H1 (cell line): ENCODE measurements at regions not wholly inside any gene's neighbourhood (a gene's known extent, or its start where the extent isn't known, plus 50 kb on each side); places are given as distances from the start of the nearest gene placed in this dataset.

Source experiments
- CTCF ChIA-PET: fragments of 300-600 bp; sonication (Branson Sonifier 250); formaldehyde crosslinking; loops from one replicate; lab custom pipeline; 2021; ENCODE audit not compliant: partially characterized antibody; lab: Charles Lee
- POLR2A ChIA-PET: fragments of 300-600 bp; sonication (Branson Sonifier 250); formaldehyde crosslinking; loops from one replicate; lab custom pipeline; 2021; ENCODE audit warnings: inconsistent platforms; ENCODE audit not compliant: partially characterized antibody; lab: Charles Lee
- DNase-seq, 2 experiments: peaks; one replicate each; pipeline versions ENCODE4 v3.0.0 to v3.0.0-alpha.2; 2010 to 2022; ENCODE audit warnings: low spot score in 2 of 2, low read depth in 1 of 2, mixed read lengths in 1 of 2
- FAIRE-seq: peaks from 2 replicates; lab custom pipeline; 2011; peaks lifted over from hg19 to GRCh38; lab: Jason Lieb, UNC
- H2AFZ ChIP-seq: 2 replicates; pipeline ENCODE4 v1.8.1; 2012; ENCODE audit warnings: low read length, inconsistent platforms
- H2AK5ac ChIP-seq: 2 replicates; pipeline ENCODE4 v1.6.1; 2013; ENCODE audit warnings: low read depth, low read length
- H2BK120ac ChIP-seq: replicated peaks from 2 replicates; pipeline ENCODE3; 2013; ENCODE audit warnings: low read depth, low read length, inconsistent platforms
- H2BK12ac ChIP-seq: 2 replicates; pipeline ENCODE4 v1.6.1; 2013; ENCODE audit warnings: low read depth, low read length
- H2BK15ac ChIP-seq: 2 replicates; pipeline ENCODE4 v1.6.1; 2013; ENCODE audit warnings: low read length
- H2BK20ac ChIP-seq: 2 replicates; pipeline ENCODE4 v1.6.1; 2013; ENCODE audit warnings: low read length
- H2BK5ac ChIP-seq: 2 replicates; pipeline ENCODE4 v1.6.1; 2013; ENCODE audit warnings: low read depth, low read length
- H3K14ac ChIP-seq: 2 replicates; pipeline ENCODE4 v1.6.1; 2013; ENCODE audit warnings: inconsistent platforms; ENCODE audit not compliant: insufficient read length
- H3K18ac ChIP-seq: 2 replicates; pipeline ENCODE4 v1.6.1; 2013; ENCODE audit warnings: low read length; ENCODE audit errors: extremely low read depth
- H3K23ac ChIP-seq: 2 replicates; pipeline ENCODE4 v1.6.1; 2013; ENCODE audit warnings: inconsistent platforms; ENCODE audit not compliant: insufficient read length
- H3K23me2 ChIP-seq: 2 replicates; pipeline ENCODE4 v1.6.1; 2013; ENCODE audit warnings: low read depth, low read length
- H3K27ac ChIP-seq: 2 replicates; pipeline ENCODE4 v1.6.1; 2011; ENCODE audit warnings: low read depth, low read length, inconsistent platforms
- H3K27me3 ChIP-seq, 4 experiments: replicated peaks in 1 of 4; 1 replicate in 1 of 4; 2 replicates in 3 of 4; pipeline versions ENCODE4 v1.6.1 to v1.8.1; 2011 to 2013; ENCODE audit warnings: low read length in 3 of 4, mild to moderate bottlenecking in 3 of 4, inconsistent platforms in 2 of 4, mixed read lengths in 2 of 4, moderate library complexity in 1 of 4; ENCODE audit not compliant: control insufficient read depth in 3 of 4, insufficient read depth in 3 of 4; ENCODE audit errors: extremely low read depth in 1 of 4
- H3K36me3 ChIP-seq, 4 experiments: 2 replicates each; pipeline versions ENCODE4 v1.6.1 to v1.8.1; 2011 to 2013; ENCODE audit warnings: mild to moderate bottlenecking in 4 of 4, low read length in 3 of 4, moderate library complexity in 2 of 4, control low read depth in 1 of 4, inconsistent platforms in 1 of 4; ENCODE audit not compliant: insufficient read depth in 4 of 4, control insufficient read depth in 2 of 4
- H3K4ac ChIP-seq: replicated peaks from 2 replicates; pipeline ENCODE3; 2013; ENCODE audit warnings: low read length, low read depth, mixed read lengths, inconsistent platforms; ENCODE audit not compliant: insufficient read length
- H3K4me1 ChIP-seq, 4 experiments: replicated peaks in 1 of 4; 1 replicate in 1 of 4; 2 replicates in 3 of 4; pipeline versions ENCODE4 v1.6.1 to v1.8.1; 2011 to 2013; ENCODE audit warnings: low read length in 3 of 4, inconsistent platforms in 2 of 4, mixed read lengths in 1 of 4; ENCODE audit not compliant: insufficient read depth in 4 of 4, control insufficient read depth in 3 of 4
- H3K4me2 ChIP-seq, 2 experiments: 2 replicates each; pipeline versions ENCODE4 v1.6.1 to v1.8.1; 2011 to 2013; ENCODE audit warnings: low read depth in 2 of 2, low read length in 2 of 2, control low read depth in 1 of 2, inconsistent platforms in 1 of 2, mild to moderate bottlenecking in 1 of 2; ENCODE audit not compliant: insufficient read depth in 1 of 2
- H3K4me3 ChIP-seq, 4 experiments: fragments of 200-600, 300-600 bp in 1 of 4; sonication (generic), shearing (Covaris generic), sonication (Bioruptor Twin) in 1 of 4; 2 replicates each; pipeline versions ENCODE4 v1.5.1 to v1.8.1; 2011 to 2016; ENCODE audit warnings: low read length in 4 of 4, low read depth in 3 of 4, control low read depth in 2 of 4, inconsistent platforms in 2 of 4, mild to moderate bottlenecking in 2 of 4, mixed read lengths in 1 of 4, moderate library complexity in 1 of 4; ENCODE audit not compliant: insufficient read depth in 2 of 4; ENCODE audit errors: extremely low read depth in 1 of 4
- H3K56ac ChIP-seq: replicated peaks from 2 replicates; pipeline ENCODE3; 2013; ENCODE audit warnings: low read depth, mild to moderate bottlenecking, mixed read lengths, low read length, inconsistent platforms; ENCODE audit not compliant: insufficient read length
- H3K79me1 ChIP-seq: 2 replicates; pipeline ENCODE4 v1.6.1; 2013; ENCODE audit warnings: low read depth, low read length, control low read depth
- H3K79me2 ChIP-seq, 2 experiments: 2 replicates each; pipeline versions ENCODE4 v1.6.1 to v1.8.1; 2012 to 2013; ENCODE audit warnings: low read length in 2 of 2, mild to moderate bottlenecking in 2 of 2, inconsistent platforms in 1 of 2; ENCODE audit not compliant: insufficient read depth in 2 of 2, control insufficient read depth in 1 of 2
- H3K9ac ChIP-seq, 4 experiments: replicated peaks in 1 of 4; 1 replicate in 1 of 4; 2 replicates in 3 of 4; pipeline versions ENCODE4 v1.6.1 to v1.8.1; 2011 to 2013; ENCODE audit warnings: low read depth in 3 of 4, low read length in 3 of 4, control low read depth in 2 of 4, mild to moderate bottlenecking in 2 of 4, moderate library complexity in 2 of 4, inconsistent platforms in 1 of 4; ENCODE audit errors: extremely low read depth in 1 of 4
- H3K9me3 ChIP-seq, 2 experiments: 2 replicates each; pipeline versions ENCODE4 v1.6.1 to v1.8.1; 2012 to 2013; ENCODE audit warnings: mild to moderate bottlenecking in 2 of 2, moderate library complexity in 2 of 2, control low read depth in 1 of 2, inconsistent platforms in 1 of 2, low read depth in 1 of 2, low read length in 1 of 2, mixed read lengths in 1 of 2; ENCODE audit not compliant: insufficient read depth in 2 of 2
- H4K20me1 ChIP-seq, 2 experiments: replicated peaks in 1 of 2; 2 replicates each; pipeline versions ENCODE3 to v1.8.1; 2011 to 2013; ENCODE audit warnings: inconsistent platforms in 2 of 2, low read length in 2 of 2, mild to moderate bottlenecking in 1 of 2; ENCODE audit not compliant: insufficient read depth in 2 of 2, control insufficient read depth in 1 of 2
- H4K5ac ChIP-seq: 2 replicates; pipeline ENCODE4 v1.6.1; 2013; ENCODE audit warnings: low read length, low read depth, mixed read lengths, inconsistent platforms; ENCODE audit not compliant: insufficient read length
- H4K8ac ChIP-seq: 2 replicates; pipeline ENCODE4 v1.8.0; 2013; ENCODE audit warnings: mild to moderate bottlenecking, moderate library complexity, low read length, inconsistent platforms; ENCODE audit not compliant: insufficient read depth; ENCODE audit errors: extremely low read depth
- H4K91ac ChIP-seq: replicated peaks from 2 replicates; pipeline ENCODE3; 2013; ENCODE audit warnings: low read length, mixed read lengths, inconsistent platforms; ENCODE audit not compliant: insufficient read length
- ATF2 ChIP-seq: IDR thresholded peaks from 2 replicates; pipeline ENCODE4 v1.6.1; 2012; ENCODE audit warnings: low read length, inconsistent platforms
- NANOG ChIP-seq: IDR thresholded peaks from 2 replicates; pipeline ENCODE4 v1.6.1; 2011; ENCODE audit warnings: low read length, low read depth, mild to moderate bottlenecking, inconsistent platforms; ENCODE audit not compliant: insufficient read depth, poor library complexity, severe bottlenecking
- TAF7 ChIP-seq: optimal IDR thresholded peaks from 2 replicates; pipeline ENCODE3; 2011; ENCODE audit warnings: low read depth, mild to moderate bottlenecking, inconsistent platforms, low read length, moderate library complexity, borderline replicate concordance
- USF2 ChIP-seq: IDR thresholded peaks from 2 replicates; pipeline ENCODE4 v1.6.1; 2011; ENCODE audit warnings: low read length, improper control_type of control experiment
- YY1 ChIP-seq: IDR thresholded peaks from 2 replicates; pipeline ENCODE4 v1.6.1; 2011; ENCODE audit warnings: low read depth, mild to moderate bottlenecking, low read length
- WGBS, 2 experiments: shearing (Covaris generic) in 1 of 2; methylation state at CpG; one replicate each; pipeline versions ENCODE4 v1.1.6 to v1.1.7; 2013 to 2015; ENCODE audit warnings: low lambda C conversion rate in 2 of 2, mixed read lengths in 2 of 2, inconsistent platforms in 1 of 2, low coverage in 1 of 2, missing lambda C conversion rate in 1 of 2; ENCODE audit not compliant: insufficient replicate concordance in 2 of 2, insufficient coverage in 1 of 2, insufficient read length in 1 of 2; ENCODE audit errors: extremely low coverage in 1 of 2, missing lambda C conversion rate in 1 of 2; 5-methylcytosine and 5-hydroxymethylcytosine counted together

GRCh38 chr22:48594757-48595510 is 1232.7 kb downstream of the BRD1 start:
- Histone ChIP-seq H3K14ac (no peak overlapping the region), H3K18ac (no peak overlapping the region), H2BK15ac (no peak overlapping the region), H3K9me3 (peaks cover 2 to 3% of the 10 kb centered on the region in 2 experiments; a peak in 1 of 4 replicates), H3K79me1 (peaks cover 5% of the 10 kb centered on the region), H3K27me3 (no peaks in the 10 kb centered on the region), H3K9ac (no peak overlapping the region), H2AFZ (no peak overlapping the region), H3K4me1 (no peaks in the 10 kb centered on the region), H2BK5ac (no peak overlapping the region), H4K5ac (no peak overlapping the region), H2BK20ac (no peak overlapping the region), H2BK12ac (no peak overlapping the region), H3K23me2 (no peaks in the 10 kb centered on the region), H3K56ac (no peak overlapping the region), H3K27ac (no peak overlapping the region), H3K4me3 (no peak overlapping the region), H3K4ac (no peak overlapping the region), H2BK120ac (no peak overlapping the region), H4K8ac (peak overlapping the region; percentile 51; the same call in 1 of the 2 replicates), H2AK5ac (no peak overlapping the region), H3K79me2 (no peaks in the 10 kb centered on the region), H4K91ac (no peak overlapping the region), H3K36me3 (no peaks in the 10 kb centered on the region), H3K4me2 (no peak overlapping the region), H4K20me1 (peaks cover 0 to 13% of the 10 kb centered on the region in 2 experiments), H3K23ac (no peak overlapping the region)
- POLR2A ChIA-PET = no interaction called here
- TF ChIP-seq NANOG = no peak
- TF ChIP-seq TAF7 = no peak
- TF ChIP-seq USF2 = no peak
- TF ChIP-seq YY1 = no peak
- TF ChIP-seq ATF2 = no peak
- CTCF ChIA-PET = interaction anchor here (0.8 to 0.9 kb wide), 2 partner anchors 14 to 39 kb away, joined by 3 read pairs; no protein-coding TSS in a partner anchor
- DNase-seq (no peak), FAIRE-seq (no peak)
- WGBS, 2 experiments = 98% methylated on average over 17 of the region's 19 CpGs; no CpG with 5 or more reads in 1 of the 2 experiments
